Heart left ventricle (tissue), 13 donors: ENCODE measurements at regions not wholly inside any gene's neighbourhood (a gene's known extent, or its start where the extent isn't known, plus 50 kb on each side); places are given as distances from the start of the nearest gene placed in this dataset.

ENCODE experiments used
- CTCF ChIP-seq, 12 donors: fragments of 200-600 bp; sonication (generic) in 4 of 12; IDR thresholded peaks; one replicate each; pipeline versions ENCODE4 v1.5.0 to v1.8.0; 2018 to 2022; ENCODE audit warnings: antibody characterized with exemption in 12 of 12, mild to moderate bottlenecking in 5 of 12
- POLR2A ChIP-seq, 2 donors: fragments of 450-650 bp; IDR thresholded peaks; one replicate each; pipeline ENCODE4 v1.6.1; 2017; ENCODE audit warnings: antibody characterized with exemption in 2 of 2, mild to moderate bottlenecking in 2 of 2, moderate library complexity in 2 of 2
- donor health status: ischemic (EF 13 %, LVEDD 7.1; RV severe dilation, severe dysfunction).
- donor health status: DM: no; HTN: yes; CAD: no.
- donor health status: DM: no; HTN: no; CAD: no.
- donor health status: ischemic (EF 25% LVEDD 6.9; RV normal size, moderate dysfunction).
- donor health status: ischemic (EF 25% LVEDD 5.7; RV mildly dilated, moderate dysfunction).
- donor health status: ischemic (EF 35%, LVEDD 5.7; RV mildly dilated, moderate dysfunction).
- donor health status: nonischemic (EF 11% LVEDD 7.7; RV severe dilation, severe dysfunction).
- donor health status: DM: yes; HTN: yes; CAD: no.
- donor health status: PGD.
- donor health status: ischemic (EF 29% LVEDD 5.4; RV normal size, mild dysfunction).
- donor health status: nonischemic (EF 23%, LVEDD 6.1; RV moderate dilation, normal function).

- TF ChIP-seq CTCF (IDR thresholded peaks at IDR 0.05) (no peak), POLR2A (IDR thresholded peaks at IDR 0.05) (no peak)
Measured at GRCh38 chr2:144847347-144848080, 327.6 kb upstream of the ZEB2 start.
